H1 (cell line): ENCODE measurements at regions not wholly inside any gene's neighbourhood (a gene's known extent, or its start where the extent isn't known, plus 50 kb on each side); places are given as distances from the start of the nearest gene placed in this dataset.

ENCODE experiments used
- ATF2 ChIP-seq: IDR thresholded peaks from 2 replicates; pipeline ENCODE4 v1.6.1; 2012; ENCODE audit warnings: low read length, inconsistent platforms
- TAF7 ChIP-seq: optimal IDR thresholded peaks from 2 replicates; pipeline ENCODE3; 2011; ENCODE audit warnings: low read depth, mild to moderate bottlenecking, inconsistent platforms, low read length, moderate library complexity, borderline replicate concordance

DNA sequence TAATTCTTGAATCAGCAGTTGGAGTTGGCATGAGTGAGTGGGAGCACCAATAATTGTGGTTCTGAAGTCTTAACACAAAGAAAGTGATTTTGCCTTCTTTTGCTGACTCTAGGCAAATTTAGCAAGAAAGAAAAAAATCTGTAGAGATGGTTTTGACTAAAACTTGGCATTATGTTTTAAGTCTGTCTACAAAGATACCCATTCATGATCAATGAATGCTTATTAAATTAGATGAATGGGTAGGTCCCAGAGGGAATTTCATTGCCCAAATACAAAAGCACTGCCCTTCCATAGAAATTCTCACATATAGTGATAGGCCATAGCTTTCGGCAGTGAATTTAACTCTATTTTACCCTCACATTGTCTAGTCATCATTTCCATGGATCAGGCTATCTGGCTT, 428.6 kb upstream of the ADAMTSL1 start (continued):
- no peak for TF ChIP-seq ATF2
- TF ChIP-seq TAF7 = no peak
